CD14-positive monocyte (primary cell): ENCODE measurements at regions not wholly inside any gene's neighbourhood (a gene's known extent, or its start where the extent isn't known, plus 50 kb on each side); places are given as distances from the start of the nearest gene placed in this dataset.

Experiments used
- DNase-seq, 3 donors: peaks; one replicate each; pipeline ENCODE4 v3.0.0-alpha.2; 2011 to 2022
- H2AFZ ChIP-seq: 2 replicates; pipeline ENCODE4 v1.6.0; 2012; ENCODE audit warnings: mild to moderate bottlenecking, low read depth, low read length, inconsistent platforms; ENCODE audit not compliant: insufficient read depth, poor library complexity, severe bottlenecking
- H3K27ac ChIP-seq, 2 donors: 1 replicate in 1 of 2; 2 replicates in 1 of 2; pipeline ENCODE4 v1.5.1; 2012 to 2013; ENCODE audit warnings: low read length in 2 of 2, control low read depth in 1 of 2, inconsistent platforms in 1 of 2, low read depth in 1 of 2, mild to moderate bottlenecking in 1 of 2
- H3K27me3 ChIP-seq, 2 donors: one replicate each; pipeline versions ENCODE4 v1.6.0 to v1.6.1; 2011 to 2013; ENCODE audit warnings: low read length in 2 of 2; ENCODE audit not compliant: control insufficient read depth in 2 of 2, insufficient read depth in 2 of 2
- H3K36me3 ChIP-seq, 2 donors: replicated peaks in 1 of 2; 1 replicate in 1 of 2; 2 replicates in 1 of 2; pipeline versions ENCODE4 v1.5.1 to v1.6.1; 2012 to 2013; ENCODE audit warnings: low read length in 2 of 2, control low read depth in 1 of 2, inconsistent platforms in 1 of 2, mild to moderate bottlenecking in 1 of 2; ENCODE audit not compliant: insufficient read depth in 2 of 2, control insufficient read depth in 1 of 2
- H3K4me1 ChIP-seq, 2 donors: 1 replicate in 1 of 2; 2 replicates in 1 of 2; pipeline versions ENCODE4 v1.5.1 to v1.6.1; 2012 to 2013; ENCODE audit warnings: low read length in 2 of 2, control low read depth in 1 of 2, inconsistent platforms in 1 of 2, mild to moderate bottlenecking in 1 of 2, moderate library complexity in 1 of 2; ENCODE audit not compliant: insufficient read depth in 2 of 2, control insufficient read depth in 1 of 2
- H3K4me2 ChIP-seq: replicated peaks from 2 replicates; pipeline ENCODE3; 2012; ENCODE audit warnings: low read length, moderate library complexity, mild to moderate bottlenecking; ENCODE audit not compliant: poor library complexity, severe bottlenecking; ENCODE audit errors: extremely low read depth
- H3K4me3 ChIP-seq, 3 experiments: fragments of 200-600 bp in 1 of 3; sonication (generic) in 1 of 3; replicated peaks in 1 of 3; 1 replicate in 2 of 3; 2 replicates in 1 of 3; pipeline ENCODE4 v1.5.1; 2011 to 2013; ENCODE audit warnings: low read length in 3 of 3, mild to moderate bottlenecking in 3 of 3, control low read depth in 2 of 3, low read depth in 2 of 3, inconsistent platforms in 1 of 3, moderate library complexity in 1 of 3
- H3K79me2 ChIP-seq: 2 replicates; pipeline ENCODE4 v1.6.0; 2012; ENCODE audit warnings: mild to moderate bottlenecking, control low read depth, inconsistent platforms, low read length, moderate library complexity; ENCODE audit not compliant: insufficient read depth
- H3K9ac ChIP-seq: 2 replicates; pipeline ENCODE4 v1.6.0; 2017; ENCODE audit warnings: low read length, mild to moderate bottlenecking; ENCODE audit not compliant: insufficient read depth, poor library complexity, severe bottlenecking
- H3K9me3 ChIP-seq, 2 donors: replicated peaks in 1 of 2; 1 replicate in 1 of 2; 2 replicates in 1 of 2; pipeline versions ENCODE4 v1.5.1 to v1.6.1; 2012 to 2013; ENCODE audit warnings: low read length in 2 of 2, control low read depth in 1 of 2; ENCODE audit not compliant: control insufficient read depth in 1 of 2, insufficient read depth in 1 of 2
- H4K20me1 ChIP-seq: 2 replicates; pipeline ENCODE4 v1.6.0; 2012; ENCODE audit warnings: mild to moderate bottlenecking, low read length, control low read depth, moderate library complexity; ENCODE audit not compliant: insufficient read depth
- H3K27ac Mint-ChIP-seq, 7 donors: one replicate each; pipeline ENCODE4 v1.8.0; 2020; ENCODE audit warnings: mild to moderate bottlenecking in 7 of 7, mixed read lengths in 7 of 7, moderate library complexity in 6 of 7, inconsistent platforms in 2 of 7
- H3K27me3 Mint-ChIP-seq, 3 donors: one replicate each; pipeline ENCODE4 v1.8.0; 2021 to 2022; ENCODE audit warnings: low read depth in 3 of 3, mild to moderate bottlenecking in 3 of 3, mixed read lengths in 3 of 3, moderate library complexity in 3 of 3, inconsistent platforms in 1 of 3
- H3K36me3 Mint-ChIP-seq, 2 donors: one replicate each; pipeline ENCODE4 v1.8.0; 2020; ENCODE audit warnings: mixed read lengths in 2 of 2, inconsistent platforms in 1 of 2, mild to moderate bottlenecking in 1 of 2
- H3K4me1 Mint-ChIP-seq: one replicate; pipeline ENCODE4 v1.8.0; 2020; ENCODE audit warnings: mild to moderate bottlenecking, mixed read lengths
- H3K4me3 Mint-ChIP-seq, 2 donors: one replicate each; pipeline ENCODE4 v1.8.0; 2020; ENCODE audit warnings: mild to moderate bottlenecking in 2 of 2, mixed read lengths in 2 of 2, moderate library complexity in 1 of 2
- H3K9me3 Mint-ChIP-seq, 7 donors: one replicate each; pipeline ENCODE4 v1.8.0; 2020 to 2022; ENCODE audit warnings: mixed read lengths in 7 of 7, mild to moderate bottlenecking in 6 of 7, moderate library complexity in 6 of 7, inconsistent platforms in 2 of 7
- CTCF ChIP-seq: fragments of 200-600 bp; IDR thresholded peaks from one replicate; pipeline ENCODE4 v1.8.0; 2022; ENCODE audit warnings: antibody characterized with exemption, mild to moderate bottlenecking
- WGBS: methylation state at CpG from one replicate; pipeline ENCODE4 v1.1.5; 2013; ENCODE audit warnings: missing lambda C conversion rate; ENCODE audit not compliant: insufficient coverage; 5-methylcytosine and 5-hydroxymethylcytosine counted together
- intact Hi-C, 2 donors: fragments of 100-400 bp; cut with micrococcal nuclease; formaldehyde crosslinking; loops; one replicate each; pipeline versions ENCODE4 v1.15.0 to v1.15.1; 2023

- Mint-ChIP-seq H3K27me3 (no peaks in the 10 kb centered on the region), H3K4me3 (no peak overlapping the region), H3K9me3 (peaks cover 0 to 8% (median 0%) of the 10 kb centered on the region in 7 donors), H3K36me3 (no peaks in the 10 kb centered on the region), H3K4me1 (no peaks in the 10 kb centered on the region), H3K27ac (no peak overlapping the region)
- H3K27me3 ChIP-seq: no peaks in the 10 kb centered on the region
- no peak for DNase-seq
- no peaks in the 10 kb centered on the region for H3K4me1 ChIP-seq
- H3K9me3 ChIP-seq: no peaks in the 10 kb centered on the region
- no peak overlapping the region for H3K9ac ChIP-seq
- no peak for TF ChIP-seq CTCF
- WGBS: 67% methylated on average over 5 of the region's 5 CpGs
- H3K4me2 ChIP-seq: no peak overlapping the region
- intact Hi-C loops: no loop called here
- H4K20me1 ChIP-seq: no peaks in the 10 kb centered on the region
- no peak overlapping the region for H3K27ac ChIP-seq
- H3K4me3 ChIP-seq: no peak overlapping the region
- H3K36me3 ChIP-seq: no peaks in the 10 kb centered on the region
- H2AFZ ChIP-seq: no peak overlapping the region
- H3K79me2 ChIP-seq: no peaks in the 10 kb centered on the region
Measured at GRCh38 chr18:42348722-42349121, 393.7 kb downstream of the PIK3C3 start.

DNA sequence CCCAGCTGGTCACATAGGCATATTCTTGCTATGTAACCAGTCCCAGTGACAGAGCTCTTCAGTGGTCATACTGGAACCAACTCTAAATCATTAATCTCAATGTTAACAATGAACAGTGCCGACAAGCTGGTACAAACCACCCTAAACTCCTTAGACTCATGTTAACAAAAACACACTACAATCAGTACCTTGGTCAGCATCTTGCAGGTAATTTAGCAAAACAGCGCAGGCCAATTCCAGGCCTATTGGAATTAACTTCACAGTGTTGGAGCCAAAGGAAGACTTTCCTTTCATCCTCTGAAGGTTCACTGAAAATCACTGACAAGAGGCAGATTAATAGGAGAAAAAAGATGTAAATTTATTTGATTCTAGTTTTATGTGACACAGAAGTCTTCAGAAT is 396.4 kb downstream of the PIK3C3 start:
- Histone ChIP-seq H3K4me2 (no peak overlapping the region), H3K4me1 (no peaks in the 10 kb centered on the region), H3K27me3 (no peaks in the 10 kb centered on the region), H3K9ac (no peak overlapping the region), H3K79me2 (no peaks in the 10 kb centered on the region), H3K4me3 (no peak overlapping the region), H3K9me3 (no peaks in the 10 kb centered on the region), H3K27ac (no peak overlapping the region), H2AFZ (no peak overlapping the region), H4K20me1 (no peaks in the 10 kb centered on the region), H3K36me3 (no peaks in the 10 kb centered on the region)
- no peak for DNase-seq
- H3K27me3 Mint-ChIP-seq: no peaks in the 10 kb centered on the region
- no peaks in the 10 kb centered on the region for H3K36me3 Mint-ChIP-seq
- H3K9me3 Mint-ChIP-seq: peaks cover 0 to 11% (median 0%) of the 10 kb centered on the region in 7 donors
- TF ChIP-seq CTCF: no peak
- no peak overlapping the region for H3K4me3 Mint-ChIP-seq
- no peaks in the 10 kb centered on the region for H3K4me1 Mint-ChIP-seq
- 59% methylated on average over 2 of the region's 2 CpGs for WGBS
- H3K27ac Mint-ChIP-seq: no peak overlapping the region
- intact Hi-C loops: no loop called here
